Body of pancreas (tissue), 4 donors: ENCODE measurements at regions not wholly inside any gene's neighbourhood (a gene's known extent, or its start where the extent isn't known, plus 50 kb on each side); places are given as distances from the start of the nearest gene placed in this dataset.

Source experiments
- POLR2A ChIP-seq, 3 donors: fragments of 450-650 bp; IDR thresholded peaks; one replicate each; pipeline ENCODE4 v1.6.1; 2016; ENCODE audit warnings: antibody characterized with exemption in 3 of 3, mild to moderate bottlenecking in 2 of 3
- TF ChIP-seq, protein P1 (sequence below), 7 experiments: fragments of 450-650 bp in 4 of 7; fragments of 200-600 bp in 3 of 7; sonication (generic) in 3 of 7; IDR thresholded peaks; one replicate each; pipeline ENCODE4 v1.5.1; 2016 to 2019; ENCODE audit warnings: antibody characterized with exemption in 7 of 7

DNA sequence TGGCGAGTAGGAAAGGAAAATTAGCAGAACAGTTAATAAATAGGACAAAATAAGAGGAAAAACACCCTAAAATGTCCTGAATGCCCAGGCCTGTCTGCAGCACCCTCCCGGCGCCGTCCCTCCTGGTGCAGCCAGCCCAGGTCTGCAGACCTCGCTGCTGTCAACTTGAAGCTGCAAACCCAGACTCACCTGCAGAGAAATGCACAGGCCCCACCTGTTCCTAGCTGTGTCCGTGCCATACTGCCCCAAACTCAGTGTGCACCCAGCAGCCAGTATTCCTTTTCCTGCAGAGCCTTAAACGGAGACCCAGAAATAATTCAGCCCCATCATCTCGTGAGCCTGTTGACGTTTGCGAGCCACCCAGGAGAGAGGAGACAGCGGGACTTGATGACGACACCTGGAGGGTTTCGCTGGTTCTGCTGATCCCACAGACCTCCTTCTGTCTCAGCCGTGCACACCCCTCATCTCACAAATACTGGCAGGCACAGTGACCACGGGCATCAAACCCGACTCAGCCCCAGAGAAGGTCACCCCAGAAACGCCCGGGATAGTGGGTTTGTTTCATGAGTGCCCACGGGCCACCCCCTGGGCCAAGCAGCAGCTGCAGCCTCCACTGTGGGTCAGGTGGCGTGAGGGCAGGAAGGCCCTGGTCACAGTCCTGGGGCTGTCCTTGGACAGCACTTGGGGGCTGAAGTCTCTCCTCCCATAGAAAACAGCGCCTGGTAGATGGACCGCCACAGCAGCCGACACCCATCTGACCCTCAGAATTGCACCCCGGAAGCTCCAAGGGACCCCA lies 239.5 kb upstream of the SALL3 start:
- TF ChIP-seq, protein P1, sequence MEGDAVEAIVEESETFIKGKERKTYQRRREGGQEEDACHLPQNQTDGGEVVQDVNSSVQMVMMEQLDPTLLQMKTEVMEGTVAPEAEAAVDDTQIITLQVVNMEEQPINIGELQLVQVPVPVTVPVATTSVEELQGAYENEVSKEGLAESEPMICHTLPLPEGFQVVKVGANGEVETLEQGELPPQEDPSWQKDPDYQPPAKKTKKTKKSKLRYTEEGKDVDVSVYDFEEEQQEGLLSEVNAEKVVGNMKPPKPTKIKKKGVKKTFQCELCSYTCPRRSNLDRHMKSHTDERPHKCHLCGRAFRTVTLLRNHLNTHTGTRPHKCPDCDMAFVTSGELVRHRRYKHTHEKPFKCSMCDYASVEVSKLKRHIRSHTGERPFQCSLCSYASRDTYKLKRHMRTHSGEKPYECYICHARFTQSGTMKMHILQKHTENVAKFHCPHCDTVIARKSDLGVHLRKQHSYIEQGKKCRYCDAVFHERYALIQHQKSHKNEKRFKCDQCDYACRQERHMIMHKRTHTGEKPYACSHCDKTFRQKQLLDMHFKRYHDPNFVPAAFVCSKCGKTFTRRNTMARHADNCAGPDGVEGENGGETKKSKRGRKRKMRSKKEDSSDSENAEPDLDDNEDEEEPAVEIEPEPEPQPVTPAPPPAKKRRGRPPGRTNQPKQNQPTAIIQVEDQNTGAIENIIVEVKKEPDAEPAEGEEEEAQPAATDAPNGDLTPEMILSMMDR (IDR thresholded peaks at IDR 0.05): no peak
- no peak for TF ChIP-seq POLR2A (IDR thresholded peaks at IDR 0.05)
